ENCODE measurements at regions not wholly inside any gene's neighbourhood (a gene's known extent, or its start where the extent isn't known, plus 50 kb on each side); places are given as distances from the start of the nearest gene placed in this dataset.

GRCh38 chr6:79431537-79431933, 105.7 kb downstream of the LCA5 start:
- no peaks in the 10 kb centered on the region for H3K27me3 ChIP-seq (replicated peaks; ENCODE audit: insufficient read depth)
- WGBS: 20% methylated on average over 4 of the region's 4 CpGs
- peak; percentile 17 for DNase-seq (ENCODE audit: low spot score)
- TF ChIP-seq POLR2AphosphoS5 (IDR thresholded peaks at IDR 0.05) (no peak), POLR2A (IDR thresholded peaks at IDR 0.05) (no peak), CTCF (IDR thresholded peaks at IDR 0.05) (peak in 1 of 4 experiments; percentile 27)
- H3K4me3 ChIP-seq: no peak overlapping the region
- H3K4me1 ChIP-seq (replicated peaks): no peaks in the 10 kb centered on the region
- H3K36me3 ChIP-seq: no peaks in the 10 kb centered on the region
- no peak overlapping the region for H3K27ac ChIP-seq
- intact Hi-C loops (cut with DNase I): no loop called here
- no peaks in the 10 kb centered on the region for H3K9me3 ChIP-seq

DNA sequence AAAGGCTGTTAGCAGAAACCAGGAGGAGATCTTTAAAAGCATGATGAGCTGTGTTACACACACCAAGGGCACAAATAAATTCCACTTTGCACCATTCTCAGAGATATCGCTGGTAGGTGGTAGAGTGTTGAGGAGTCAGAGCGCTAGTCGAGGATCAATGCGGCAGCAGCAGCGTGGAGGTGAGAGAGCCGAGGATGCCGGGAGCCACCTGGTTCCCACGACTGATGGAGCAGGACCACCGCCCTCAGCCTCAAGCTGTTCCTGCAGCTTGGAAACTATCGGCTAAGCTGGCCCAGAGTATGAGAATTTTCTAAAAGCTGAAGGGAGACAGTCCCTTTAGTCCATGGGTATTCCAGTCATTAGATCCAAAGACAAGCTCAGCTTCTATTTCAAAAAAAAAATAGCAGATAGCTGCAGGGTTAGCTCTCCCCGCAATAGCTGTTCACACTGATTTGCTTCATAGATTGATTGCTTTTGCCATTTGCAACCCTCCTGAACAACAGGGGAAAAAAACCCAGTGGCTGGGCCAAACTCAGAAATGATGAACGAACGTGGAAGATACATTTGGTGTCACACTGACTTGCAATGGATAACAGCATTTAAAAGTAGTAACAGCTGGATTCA, 106.2 kb downstream of the LCA5 start:
- no peak overlapping the region for H3K4me3 ChIP-seq
- intact Hi-C loops (cut with DNase I): no loop called here
- WGBS: 90% methylated on average over 13 of the region's 13 CpGs

DNA sequence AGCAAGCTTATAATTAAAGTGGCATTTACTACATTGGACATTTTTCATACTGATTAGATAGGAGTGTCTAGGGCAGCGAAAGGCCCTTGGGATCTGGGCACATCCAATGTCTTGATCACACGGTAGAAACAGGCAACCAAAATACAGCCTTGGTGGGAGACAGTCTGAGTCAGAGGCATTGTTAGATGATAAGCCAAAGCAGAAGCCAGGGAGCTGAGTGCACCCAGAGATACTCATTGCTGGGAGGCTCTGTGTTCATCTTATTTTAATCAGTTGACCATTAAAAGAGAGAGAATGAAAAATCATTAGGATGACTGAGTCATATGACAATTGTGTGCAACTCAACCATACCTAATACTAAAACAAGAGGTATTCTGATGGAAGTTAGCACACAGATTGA, 109.5 kb downstream of the LCA5 start:
- Histone ChIP-seq H3K36me3 (no peaks in the 10 kb centered on the region), H3K27me3 (replicated peaks; ENCODE audit: insufficient read depth) (no peaks in the 10 kb centered on the region), H3K9me3 (no peaks in the 10 kb centered on the region), H3K4me3 (no peak overlapping the region), H3K27ac (no peak overlapping the region), H3K4me1 (replicated peaks) (no peaks in the 10 kb centered on the region)
- intact Hi-C loops (cut with DNase I): no loop called here
- no peak for DNase-seq (ENCODE audit: low spot score)
- TF ChIP-seq POLR2AphosphoS5 (IDR thresholded peaks at IDR 0.05) (no peak), POLR2A (IDR thresholded peaks at IDR 0.05) (no peak), CTCF (IDR thresholded peaks at IDR 0.05) (no peak)
- 85% methylated on average over 2 of the region's 2 CpGs for WGBS

More for the DNA sequence above, 106.2 kb downstream of the LCA5 start:
- DNase-seq (ENCODE audit: low spot score): no peak
- Histone ChIP-seq H3K9me3 (no peaks in the 10 kb centered on the region), H3K27ac (no peak overlapping the region), H3K4me1 (replicated peaks) (no peaks in the 10 kb centered on the region), H3K36me3 (no peaks in the 10 kb centered on the region), H3K27me3 (replicated peaks; ENCODE audit: insufficient read depth) (no peaks in the 10 kb centered on the region)
- TF ChIP-seq POLR2AphosphoS5 (IDR thresholded peaks at IDR 0.05) (no peak), CTCF (IDR thresholded peaks at IDR 0.05) (no peak), POLR2A (IDR thresholded peaks at IDR 0.05) (no peak)

GRCh38 chr6:79426625-79427278, 110.5 kb downstream of the LCA5 start:
- no peak for TF ChIP-seq CTCF (IDR thresholded peaks at IDR 0.05)
- no peak for TF ChIP-seq POLR2A (IDR thresholded peaks at IDR 0.05)
- TF ChIP-seq POLR2AphosphoS5 (IDR thresholded peaks at IDR 0.05): no peak
- no peaks in the 10 kb centered on the region for H3K4me1 ChIP-seq (replicated peaks)
- H3K27me3 ChIP-seq (replicated peaks; ENCODE audit: insufficient read depth): no peaks in the 10 kb centered on the region
- no peaks in the 10 kb centered on the region for H3K36me3 ChIP-seq
- 65% methylated on average over 5 of the region's 5 CpGs for WGBS
- H3K27ac ChIP-seq: no peak overlapping the region
- DNase-seq (ENCODE audit: low spot score): no peak
- intact Hi-C loops (cut with DNase I): no loop called here
- no peaks in the 10 kb centered on the region for H3K9me3 ChIP-seq
- H3K4me3 ChIP-seq: no peak overlapping the region
